NCI-H1694 treated with DMSO at 0.1 percent for 48 hours (cell line): ENCODE measurements at regions not wholly inside any gene's neighbourhood (a gene's known extent, or its start where the extent isn't known, plus 50 kb on each side); places are given as distances from the start of the nearest gene placed in this dataset.
"Not testable (repeated sequence)": the region's sequence is repeated elsewhere in the genome, so short reads cannot be mapped to it uniquely, and the experiment has no call there.

Source experiments
- DNase-seq: peaks from one replicate; lab custom pipeline; 2025; lab: John Stamatoyannopoulos, UW

DNA sequence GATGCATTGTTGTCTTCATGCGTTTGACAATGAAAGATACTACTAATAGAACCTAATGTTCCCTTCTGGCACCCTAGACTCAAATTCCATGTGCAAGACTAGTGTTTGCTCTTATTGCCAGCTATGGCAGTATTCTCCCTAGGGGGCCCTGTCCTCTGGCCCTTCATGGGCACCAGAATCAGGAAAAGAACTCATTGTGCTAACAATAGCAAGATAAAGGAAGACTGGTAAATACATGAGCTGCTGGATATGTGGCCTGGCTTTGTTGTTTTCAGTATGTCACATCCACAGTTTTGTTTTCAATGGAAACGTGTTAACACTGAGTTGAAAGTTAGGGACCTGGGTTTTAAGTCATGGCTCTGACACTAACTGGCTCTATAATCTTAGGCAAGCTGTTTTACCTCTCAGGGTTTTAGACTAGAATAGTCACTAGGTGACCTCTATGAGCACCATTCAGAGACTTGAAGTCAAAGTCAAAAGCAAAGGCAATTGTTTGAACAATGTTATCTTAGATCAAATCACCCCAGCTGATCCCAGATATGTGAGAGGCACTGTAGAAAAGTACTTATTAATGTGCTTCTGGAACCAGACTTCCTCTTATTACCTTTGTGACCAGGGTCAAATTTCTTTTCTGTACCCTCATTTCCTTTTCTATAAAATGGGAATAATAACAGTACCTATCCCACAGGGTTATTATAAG, 253.7 kb upstream of the DIAPH2 start:
- DNase-seq, result no peak

DNA sequence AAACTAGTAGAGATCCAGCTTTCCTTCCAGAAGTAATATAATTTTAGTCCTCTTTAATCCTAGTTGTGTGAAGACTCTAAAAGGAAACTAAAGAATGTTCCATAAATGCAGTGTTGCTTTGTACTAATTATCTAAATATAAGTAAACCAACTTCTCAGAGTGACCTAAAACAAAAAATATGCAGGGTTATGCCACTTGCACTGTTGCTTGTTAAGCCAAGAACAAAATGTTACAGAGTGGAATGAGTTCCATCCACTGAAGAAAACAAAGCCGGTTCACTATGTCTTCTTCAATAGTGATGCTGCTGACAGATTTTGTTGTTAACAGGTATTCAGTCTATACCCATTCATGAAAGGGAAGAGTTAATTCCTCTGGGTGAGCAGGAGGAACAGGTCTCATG, 252.0 kb upstream of the DIAPH2 start:
- DNase-seq, result no peak

DNA sequence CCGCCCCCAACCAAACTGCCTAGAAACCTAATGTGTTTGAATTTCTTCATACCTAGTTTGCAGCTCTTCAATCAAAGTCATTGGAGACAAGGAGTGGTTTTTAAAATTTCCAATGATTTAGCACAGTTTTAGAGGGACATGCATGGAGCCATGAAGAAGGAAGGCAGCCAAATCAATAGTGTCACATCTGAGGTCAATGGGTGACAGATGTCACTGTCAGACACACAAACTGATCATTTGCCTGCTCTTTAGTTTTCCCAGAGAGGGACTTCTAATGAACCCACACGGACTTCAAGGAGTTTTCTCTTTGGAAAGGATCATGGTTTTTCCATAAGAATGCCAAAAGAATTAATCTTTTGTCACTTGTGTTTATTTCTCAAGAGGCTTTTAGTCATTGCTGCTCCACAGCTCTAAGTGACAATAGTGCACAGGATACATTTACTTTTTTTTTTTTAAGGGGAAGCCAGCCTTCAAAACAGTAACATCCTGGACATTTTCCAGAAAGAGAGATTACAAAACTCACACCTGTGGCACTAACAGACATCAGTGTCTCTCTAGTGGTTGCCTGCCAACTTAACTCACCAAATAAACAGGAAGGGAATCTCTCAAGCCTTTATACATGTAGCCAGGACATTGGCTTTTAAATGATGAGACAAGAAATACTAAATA, 251.1 kb upstream of the DIAPH2 start:
- DNase-seq, result no peak

DNA sequence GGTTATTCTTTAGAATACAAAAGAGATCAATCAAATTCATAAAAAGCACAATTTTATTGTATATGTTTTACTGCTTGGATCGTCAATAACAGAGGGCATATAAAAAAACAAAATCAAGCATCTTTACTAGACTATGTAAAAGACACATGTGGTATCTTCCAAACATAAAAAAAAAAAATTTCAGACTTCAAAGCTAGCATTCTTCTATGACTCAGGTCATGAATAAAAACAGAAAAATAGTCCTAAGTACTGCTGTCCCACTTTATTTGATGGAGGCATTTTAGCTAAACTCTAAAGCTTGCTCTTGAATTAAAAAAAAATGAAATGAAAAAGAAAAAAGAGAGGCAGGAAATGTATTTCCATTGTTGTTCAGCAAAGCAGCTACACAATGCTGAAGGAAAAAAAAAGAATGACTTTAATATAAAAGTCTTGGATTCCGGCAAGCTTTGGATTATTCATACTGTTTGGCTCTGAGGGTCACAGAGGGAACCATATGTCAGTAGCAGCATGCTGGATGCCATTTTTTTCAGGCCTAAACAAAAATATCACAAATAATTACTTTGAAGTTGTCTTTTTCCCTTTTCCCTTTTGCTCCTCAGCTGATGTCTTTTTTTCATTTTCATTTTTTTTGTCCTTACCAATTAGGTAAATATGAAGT, 249.1 kb upstream of the DIAPH2 start:
- DNase-seq, result no peak

DNA sequence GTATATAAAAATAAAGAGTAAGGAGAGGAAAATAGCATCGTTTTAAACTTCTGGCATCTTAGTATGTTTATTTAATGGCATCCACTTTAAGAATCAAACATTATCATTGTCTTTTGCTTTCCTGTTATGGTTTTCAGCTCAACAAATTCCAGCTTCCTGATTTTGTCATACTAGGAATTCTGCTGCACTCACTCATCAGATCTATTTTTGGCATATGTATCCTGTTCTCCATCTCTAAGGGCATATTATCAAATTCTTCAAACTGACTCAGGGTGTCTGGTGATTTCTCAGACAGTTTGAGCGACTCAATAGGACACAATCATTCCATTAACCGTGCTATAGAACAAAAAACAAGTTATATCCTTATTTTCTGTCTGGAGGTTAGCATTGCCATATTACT, 248.5 kb upstream of the DIAPH2 start:
- DNase-seq, result no peak

DNA sequence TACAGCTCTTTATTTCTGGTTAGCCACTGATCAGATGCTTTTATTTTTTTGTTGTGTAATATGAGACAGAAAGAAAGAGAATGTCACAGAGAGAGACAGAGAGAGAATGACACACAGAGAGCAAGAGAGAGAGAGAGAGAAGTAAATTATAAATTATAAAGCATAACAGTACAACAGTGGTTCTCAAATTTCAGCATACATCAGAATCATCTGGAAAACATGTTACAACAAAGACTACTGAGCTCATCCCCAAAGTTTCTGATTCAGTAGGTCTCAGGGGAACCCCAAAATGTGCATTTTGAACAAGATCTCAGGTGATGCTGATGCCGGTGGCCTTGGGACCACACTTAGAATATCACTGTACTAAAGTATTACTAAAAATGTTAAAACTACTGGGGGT, 245.8 kb upstream of the DIAPH2 start:
- no peak for DNase-seq

DNA sequence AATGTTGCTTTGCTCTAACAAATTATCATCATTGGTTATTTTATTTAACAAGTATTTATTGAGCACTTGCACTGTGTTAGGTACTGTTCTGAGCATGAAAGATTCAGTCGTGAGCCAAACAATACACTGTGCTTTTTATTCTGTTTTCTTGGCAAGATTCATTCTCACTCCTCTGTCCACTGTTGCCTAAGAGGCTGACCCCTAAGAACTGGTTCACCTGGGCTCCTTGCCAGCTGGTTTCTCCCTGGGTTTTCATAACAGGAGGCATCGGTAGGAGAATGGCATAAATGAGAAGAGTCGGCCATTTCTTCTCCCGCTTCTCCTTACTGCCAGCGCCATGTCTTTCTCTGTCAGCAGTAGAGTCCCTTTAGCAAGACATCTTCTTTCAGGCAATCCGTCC, 243.7 kb upstream of the DIAPH2 start:
- DNase-seq, result no peak

DNA sequence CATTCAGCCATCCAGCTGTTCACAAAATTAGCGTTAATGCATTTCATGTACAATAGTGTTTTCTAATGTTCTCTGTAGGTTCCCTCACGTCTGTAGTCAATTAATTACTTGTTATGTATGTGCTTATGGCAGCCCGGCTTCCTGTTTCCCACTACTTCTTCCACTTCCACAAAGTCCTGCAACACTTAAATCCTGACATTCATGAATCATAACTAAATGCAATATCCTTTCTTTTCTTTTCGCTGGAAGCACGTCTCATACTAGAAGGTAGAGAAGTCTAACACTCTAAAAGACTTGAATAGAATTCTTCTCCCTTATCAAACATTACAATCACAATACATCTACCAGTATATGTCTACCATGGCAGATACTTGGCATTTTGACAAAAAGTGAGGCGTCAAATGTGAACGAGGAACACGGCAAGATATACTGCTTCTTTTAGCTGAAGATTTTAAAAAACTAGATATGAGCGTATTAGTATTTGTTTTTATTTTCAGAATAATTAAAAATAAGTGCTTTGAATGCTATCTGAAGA, 239.0 kb upstream of the DIAPH2 start:
- no peak for DNase-seq

DNA sequence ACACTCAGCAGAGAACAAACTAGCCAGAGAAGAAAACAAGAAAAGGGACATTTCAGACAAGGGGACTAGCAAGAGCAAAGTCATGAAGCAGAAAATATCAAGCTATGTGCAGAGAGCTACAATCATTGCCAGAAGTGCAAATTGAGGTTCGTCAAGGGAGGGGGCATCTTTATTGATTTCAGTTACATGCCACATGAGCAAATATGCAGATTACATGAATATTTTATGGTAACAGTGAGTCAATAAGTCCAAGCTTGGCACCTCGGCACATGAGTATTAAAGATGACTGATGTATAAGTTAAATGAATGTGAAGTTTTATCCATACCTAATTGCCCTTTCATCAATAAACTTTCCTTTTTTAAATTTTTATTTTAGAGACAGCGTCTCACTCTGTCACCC, 238.1 kb upstream of the DIAPH2 start:
- DNase-seq, result no peak

DNA sequence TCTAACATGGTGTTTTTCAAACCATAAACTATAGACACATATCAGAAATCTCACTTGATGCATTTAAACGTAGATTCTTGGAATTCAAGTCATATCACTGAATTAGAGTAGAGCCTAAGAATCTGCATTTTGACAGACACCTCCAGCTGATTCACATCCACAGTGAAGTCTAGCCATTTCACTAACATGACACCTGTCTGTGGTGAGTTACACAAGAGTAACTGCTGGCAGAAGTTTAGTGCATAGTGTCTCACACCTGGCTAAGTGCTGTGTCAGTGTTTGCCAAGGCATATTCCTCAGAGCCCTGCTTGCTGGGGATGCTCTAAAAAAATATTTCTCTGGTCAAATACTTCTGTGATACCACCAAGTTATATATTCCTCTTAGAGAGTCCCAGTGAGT, 237.5 kb upstream of the DIAPH2 start:
- no peak for DNase-seq

DNA sequence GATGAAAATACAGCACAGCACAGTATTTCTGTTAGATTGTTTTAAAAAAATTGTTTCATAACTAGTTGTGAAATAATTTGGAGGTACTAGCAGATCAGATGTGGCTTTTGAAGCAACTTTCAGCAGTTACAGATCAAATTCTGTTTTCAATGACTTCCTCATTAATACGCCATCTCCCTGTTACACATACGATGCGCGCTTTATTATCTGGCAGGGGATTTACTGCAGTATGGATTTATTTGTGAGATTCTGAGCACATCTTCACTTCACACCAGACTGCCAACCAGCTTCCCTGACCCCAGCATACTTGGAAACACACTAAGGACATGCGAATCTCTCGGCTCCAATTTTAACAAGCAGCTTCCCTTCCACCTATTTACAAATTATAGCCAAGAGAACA, 235.5 kb upstream of the DIAPH2 start:
- DNase-seq, result no peak

DNA sequence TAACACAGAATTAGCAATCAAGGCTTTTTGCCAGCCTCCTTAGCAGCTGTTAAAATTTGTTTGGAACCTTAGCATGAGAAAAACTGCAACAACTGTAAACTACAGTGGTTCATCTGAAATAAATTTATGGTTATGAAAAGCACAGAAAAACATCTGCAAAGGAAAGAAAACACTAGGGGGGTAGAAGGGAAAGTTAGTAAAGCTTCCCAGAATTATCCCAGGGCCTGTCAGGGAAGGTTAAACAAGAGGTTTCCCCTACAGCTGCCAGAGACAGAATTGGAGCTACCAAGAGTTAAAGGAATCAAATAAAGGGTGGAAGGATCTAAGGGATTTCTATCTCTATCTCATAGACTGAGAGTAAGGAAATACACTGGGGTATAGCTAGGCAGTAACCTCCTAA, 234.7 kb upstream of the DIAPH2 start:
- DNase-seq, result no peak

DNA sequence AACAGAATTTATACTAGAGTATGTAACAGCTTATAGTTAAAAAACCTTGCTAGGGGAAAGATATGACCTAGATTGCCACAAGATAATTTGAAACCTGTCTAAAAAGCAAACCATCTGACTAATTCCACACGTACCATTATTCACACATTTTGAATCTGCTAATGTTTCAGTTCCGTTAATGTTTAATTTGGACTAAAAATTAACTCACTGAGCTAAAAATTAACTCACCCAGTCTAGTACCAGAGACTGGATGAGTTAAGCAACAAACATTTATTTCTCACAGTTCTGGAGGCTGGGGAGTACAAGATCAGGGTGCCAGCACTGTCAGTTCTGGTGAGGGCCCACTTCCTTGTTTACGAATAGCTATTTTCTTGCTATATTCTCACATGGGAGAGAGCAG, 231.5 kb upstream of the DIAPH2 start:
- DNase-seq, result no peak

DNA sequence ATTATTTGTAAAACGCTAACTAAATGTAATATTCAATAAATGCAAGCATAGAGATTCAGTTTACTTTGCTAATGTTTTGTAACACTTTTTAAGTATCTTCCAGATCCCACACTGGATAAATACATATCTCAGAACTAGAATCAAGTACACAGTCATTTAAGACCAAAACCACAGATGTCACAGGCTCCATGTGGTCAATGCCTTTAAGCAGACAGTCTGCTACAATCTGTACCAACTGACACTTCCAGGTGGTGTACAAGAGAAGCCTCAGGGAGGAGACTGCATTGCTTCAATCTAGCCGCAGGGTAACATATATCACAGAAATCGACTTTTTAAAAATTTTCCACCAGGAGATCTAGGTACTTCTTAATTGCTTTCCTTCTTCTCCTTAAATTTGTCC, 229.6 kb upstream of the DIAPH2 start:
- no peak for DNase-seq

DNA sequence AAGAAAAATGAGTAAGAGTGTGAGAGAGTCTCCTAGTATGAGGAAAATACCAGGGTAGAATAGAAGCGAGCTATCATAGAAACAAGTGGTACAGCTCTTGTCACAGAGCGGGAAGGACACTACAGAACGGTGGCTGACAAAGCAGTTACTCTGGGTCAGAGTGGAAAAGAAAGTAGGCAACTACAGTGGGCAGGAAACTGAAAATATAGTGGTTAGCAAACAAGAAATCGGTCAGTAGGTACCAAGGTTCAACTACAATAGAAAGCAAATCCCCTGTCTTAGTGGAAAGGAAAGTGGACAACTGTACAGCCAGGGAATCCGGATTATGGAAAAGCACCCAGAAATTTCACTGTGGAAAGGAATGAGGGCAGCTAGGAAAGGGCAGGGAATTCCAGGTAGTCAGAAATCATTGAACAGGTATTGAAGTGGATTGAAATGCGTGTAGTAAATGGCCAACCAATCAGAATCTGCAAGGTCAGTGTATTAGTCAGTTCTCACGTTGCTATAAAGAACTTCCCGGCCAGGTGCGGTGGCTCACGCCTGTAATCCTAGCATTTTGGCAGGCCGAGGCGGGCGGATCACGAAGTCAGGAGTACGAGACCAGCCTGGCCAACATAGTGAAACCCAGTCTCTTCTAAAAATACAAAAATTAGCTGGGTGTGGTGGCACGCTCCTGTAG, 219.6 kb upstream of the DIAPH2 start:
- no peak for DNase-seq

DNA sequence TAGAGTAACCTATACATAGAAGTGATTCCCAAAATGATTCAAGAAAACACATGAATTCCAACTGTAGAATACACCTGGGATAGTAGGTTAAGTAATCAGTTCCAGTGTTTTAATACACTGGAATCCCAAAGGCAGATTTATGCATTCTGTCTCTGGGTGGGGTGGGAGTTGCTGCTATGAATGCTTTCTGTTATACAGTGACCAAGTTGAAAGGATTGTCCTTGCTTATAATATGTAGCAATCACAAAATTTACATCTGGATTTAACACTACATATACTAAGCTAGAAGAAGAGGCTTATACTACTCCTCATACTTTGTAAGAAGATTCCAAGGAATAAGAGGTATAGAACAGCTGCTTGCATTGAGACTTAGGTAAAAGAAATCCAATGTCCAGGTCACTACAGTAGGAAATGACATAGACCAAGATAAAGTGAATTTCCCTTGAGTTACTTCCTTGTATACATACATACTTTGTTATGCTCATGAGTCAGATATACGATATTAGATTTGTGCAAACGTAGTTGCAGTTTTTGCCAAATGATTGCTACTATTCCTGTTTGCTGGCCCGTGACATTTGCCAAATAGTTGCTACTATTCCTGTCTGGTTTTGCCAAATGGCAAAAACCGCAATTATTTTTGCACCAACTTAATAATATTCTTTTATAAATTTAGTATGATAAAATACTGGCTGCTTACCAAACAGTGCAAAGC, 210.5 kb upstream of the DIAPH2 start:
- DNase-seq, result no peak

DNA sequence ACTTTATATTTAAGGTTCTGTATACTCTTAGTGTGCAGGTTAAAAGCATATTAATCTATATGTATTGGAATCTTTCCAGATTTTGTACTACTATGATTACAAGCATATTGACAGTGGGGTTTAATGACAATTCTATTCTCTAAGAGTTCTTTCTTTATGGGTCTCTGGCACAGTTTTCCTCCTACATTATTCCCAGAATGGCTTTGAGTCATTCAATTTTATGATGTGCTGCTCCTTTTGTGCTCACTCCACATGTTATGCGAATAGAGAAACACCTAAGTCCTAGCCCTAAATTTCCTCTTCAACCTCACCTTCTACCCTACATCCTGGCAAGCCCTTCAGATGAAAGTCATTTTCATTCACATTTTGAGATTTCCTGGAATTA, 209.9 kb upstream of the DIAPH2 start:
- no peak for DNase-seq

DNA sequence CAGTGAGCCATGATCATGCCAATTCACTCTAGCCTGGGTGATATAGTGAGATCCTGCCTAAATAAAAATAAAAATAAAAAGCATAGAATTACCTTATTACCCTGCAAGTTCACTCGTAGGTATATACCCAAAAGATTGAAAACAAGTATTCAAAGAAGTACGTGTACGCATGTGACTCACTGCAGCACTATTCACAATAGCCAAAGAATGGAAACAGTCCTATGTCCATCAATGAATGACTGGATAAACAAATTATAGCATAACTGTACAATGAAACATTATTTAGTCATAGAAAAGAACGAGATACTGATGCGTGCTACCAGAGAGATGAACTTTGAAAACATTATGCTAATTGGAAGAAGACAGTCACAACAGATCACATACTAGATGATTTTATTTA, 204.6 kb upstream of the DIAPH2 start:
- no peak for DNase-seq

DNA sequence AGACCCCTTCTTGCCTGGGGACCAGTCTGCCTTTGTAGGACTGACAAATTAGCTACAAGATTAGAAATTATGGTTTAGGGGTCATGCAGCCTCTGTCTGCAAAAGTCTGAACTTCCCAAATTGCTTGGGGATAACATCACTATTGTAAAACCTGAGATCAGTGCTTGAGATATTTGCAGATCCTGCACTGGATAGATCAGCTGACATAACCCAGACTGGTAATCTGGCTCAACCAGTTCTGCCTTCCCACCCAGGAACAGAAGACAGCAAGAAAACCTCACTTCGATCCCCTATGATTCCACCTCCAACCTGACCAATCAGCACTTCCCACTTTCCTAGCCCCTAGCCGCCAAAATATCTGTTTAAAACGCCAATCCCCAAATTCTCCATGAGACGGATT, 202.8 kb upstream of the DIAPH2 start:
- no peak for DNase-seq

DNA sequence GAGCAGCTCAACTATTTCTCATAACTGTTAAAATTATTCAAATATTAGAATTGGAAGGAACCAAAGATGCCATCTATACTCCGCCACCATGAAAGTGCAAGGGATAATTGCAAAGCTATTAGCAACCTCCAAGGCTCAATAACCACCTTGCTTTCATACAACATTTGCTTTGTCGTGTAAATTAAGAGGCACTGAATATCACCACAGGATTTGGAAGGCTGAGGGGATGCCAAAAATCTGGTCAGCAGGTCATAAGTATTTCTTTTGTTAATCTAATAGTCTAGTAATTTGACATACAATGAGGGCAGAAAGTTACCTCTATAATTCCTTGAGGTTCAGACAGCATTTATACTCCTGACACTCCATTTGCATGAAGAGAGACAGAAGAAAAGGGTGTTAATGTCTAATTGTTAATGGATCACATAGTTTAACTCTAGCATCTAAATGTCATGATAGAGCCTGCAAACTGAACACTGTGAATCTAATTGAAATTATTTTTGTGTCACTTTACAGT, 200.9 kb upstream of the DIAPH2 start:
- DNase-seq, result no peak

DNA sequence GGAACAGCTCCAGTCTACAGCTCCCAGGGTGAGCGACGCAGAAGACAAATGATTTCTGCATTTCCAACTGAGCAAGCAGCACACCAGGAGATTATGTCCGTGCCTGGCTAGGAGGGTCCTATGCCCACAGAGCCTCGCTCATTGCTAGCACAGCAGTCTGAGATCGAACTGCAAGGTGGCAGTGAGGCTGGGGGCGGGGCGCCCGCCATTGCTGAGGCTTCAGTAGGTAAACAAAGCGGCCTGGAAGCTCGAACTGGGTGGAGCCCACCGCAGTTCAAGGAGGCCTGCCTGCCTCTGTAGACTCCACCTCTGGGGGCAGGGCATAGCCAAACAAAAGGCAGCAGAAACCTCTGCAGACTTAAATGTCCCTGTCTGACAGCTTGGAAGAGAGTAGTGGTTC, 198.0 kb upstream of the DIAPH2 start:
- not testable (repeated sequence) for DNase-seq

DNA sequence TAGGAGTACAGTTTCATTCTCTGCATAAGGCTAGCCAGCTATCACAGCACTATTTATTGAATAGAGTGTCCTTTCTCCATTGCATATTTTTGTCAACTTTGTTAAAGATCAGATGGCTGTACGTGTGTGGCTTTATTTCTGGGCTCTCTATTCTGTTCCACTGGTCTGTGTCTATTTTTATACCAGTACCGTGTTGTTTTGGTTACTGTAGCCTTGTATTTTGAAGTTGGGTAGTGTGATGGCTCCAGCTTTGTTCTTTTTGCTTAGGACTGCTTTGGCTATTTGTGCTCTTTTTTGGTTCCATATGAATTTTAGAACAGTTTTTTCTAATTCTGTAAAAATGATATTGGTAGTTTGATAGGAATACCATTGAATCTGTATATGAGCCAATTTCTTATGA, 182.1 kb upstream of the DIAPH2 start:
- no peak for DNase-seq
